ENCODE measurements at regions not wholly inside any gene's neighbourhood (a gene's known extent, or its start where the extent isn't known, plus 50 kb on each side); places are given as distances from the start of the nearest gene placed in this dataset.

DNA sequence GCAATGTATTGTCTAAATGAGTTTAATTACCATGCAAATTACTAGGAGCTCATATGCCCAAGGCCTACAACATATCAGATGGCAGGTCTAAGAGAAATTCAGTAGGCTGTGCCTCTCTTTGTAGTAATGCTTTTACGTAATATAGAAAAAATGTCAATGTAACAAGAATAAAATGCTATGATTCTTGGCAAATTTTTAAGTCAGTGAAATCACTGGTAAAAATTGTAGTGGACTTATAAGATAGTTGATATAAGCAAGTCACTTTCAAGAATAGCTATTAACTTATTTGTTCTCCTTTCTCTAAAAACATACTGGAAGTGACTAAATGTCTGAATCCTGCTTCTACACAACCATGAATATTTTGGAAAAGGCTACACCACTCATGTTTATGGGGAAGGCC lies 707.8 kb downstream of the TUSC7 start:
- no peak for DNase-seq

DNA sequence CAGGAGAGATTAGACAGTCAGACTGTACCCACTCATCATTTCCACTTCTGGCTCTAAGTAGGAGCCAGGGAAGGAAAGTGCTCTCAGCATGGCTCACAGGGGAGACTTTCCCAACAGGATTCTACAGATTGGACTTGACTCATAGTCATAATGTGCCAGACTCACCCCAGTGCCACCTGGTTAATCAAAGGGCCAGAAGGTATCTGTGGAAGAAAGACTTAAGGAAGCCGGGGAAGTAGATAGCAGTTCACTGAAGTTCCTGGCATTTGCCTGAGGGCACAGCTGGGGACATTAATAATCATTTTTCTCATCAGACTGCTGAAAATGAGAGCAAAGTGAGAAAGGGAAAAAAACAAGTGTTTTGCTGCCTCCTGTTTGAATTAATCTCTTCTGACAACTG lies 717.5 kb downstream of the TUSC7 start:
- DNase-seq = no peak

DNA sequence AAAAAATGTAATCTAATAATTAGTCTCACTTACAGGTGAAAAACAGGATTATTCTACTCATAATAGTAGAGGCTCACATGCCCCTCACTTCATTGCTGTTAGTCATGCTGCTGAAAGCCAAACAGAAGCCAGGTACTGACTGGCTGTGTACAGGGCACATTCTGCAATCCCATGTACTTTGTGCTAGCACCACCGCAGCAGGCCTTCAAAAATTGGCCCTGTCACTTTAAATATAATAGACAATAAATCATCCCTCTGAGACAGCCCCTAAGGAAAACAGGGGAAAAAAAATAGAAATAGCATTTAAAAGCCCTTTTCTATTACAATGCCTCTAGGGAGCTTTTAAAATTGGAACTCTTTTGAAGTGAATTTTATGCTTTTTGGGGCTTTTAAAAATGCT lies 723.8 kb downstream of the TUSC7 start:
- peak in 1 of 2 experiments; percentile 19 for DNase-seq

DNA sequence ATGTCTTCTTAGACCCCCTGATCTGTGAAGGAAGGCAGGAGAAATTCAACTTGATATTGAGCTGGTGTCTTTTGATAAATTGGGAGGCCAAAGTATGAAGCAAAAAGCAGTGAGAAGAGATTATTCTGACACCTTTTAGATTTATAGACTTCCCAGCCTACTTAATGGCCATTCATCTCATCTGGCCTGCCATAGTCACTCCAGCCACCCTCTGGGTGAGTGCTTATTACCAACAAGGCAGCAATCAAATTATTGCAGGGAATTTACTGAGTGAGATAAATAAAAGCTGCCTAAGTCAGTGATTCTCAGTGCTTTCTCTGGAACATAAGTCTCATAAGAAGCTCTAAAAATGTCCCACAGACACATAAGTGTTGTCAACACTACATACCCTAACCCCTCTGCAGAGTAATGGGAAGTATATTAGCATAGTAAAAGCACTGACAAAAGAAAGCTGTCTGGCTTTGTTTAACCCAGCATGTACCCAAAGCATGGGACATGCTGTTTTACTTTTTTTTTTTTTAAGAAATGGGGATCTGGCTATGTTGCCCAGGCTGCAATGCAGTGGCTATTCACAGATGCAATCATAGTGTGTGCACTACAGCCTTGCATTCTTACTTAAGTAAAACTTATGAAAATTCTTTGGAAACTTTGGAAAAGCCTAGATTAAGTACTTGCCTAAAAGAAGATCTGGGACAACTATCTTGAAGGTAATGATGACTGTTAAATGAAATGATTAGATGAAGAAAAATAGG lies 725.3 kb downstream of the TUSC7 start:
- DNase-seq = no peak

DNA sequence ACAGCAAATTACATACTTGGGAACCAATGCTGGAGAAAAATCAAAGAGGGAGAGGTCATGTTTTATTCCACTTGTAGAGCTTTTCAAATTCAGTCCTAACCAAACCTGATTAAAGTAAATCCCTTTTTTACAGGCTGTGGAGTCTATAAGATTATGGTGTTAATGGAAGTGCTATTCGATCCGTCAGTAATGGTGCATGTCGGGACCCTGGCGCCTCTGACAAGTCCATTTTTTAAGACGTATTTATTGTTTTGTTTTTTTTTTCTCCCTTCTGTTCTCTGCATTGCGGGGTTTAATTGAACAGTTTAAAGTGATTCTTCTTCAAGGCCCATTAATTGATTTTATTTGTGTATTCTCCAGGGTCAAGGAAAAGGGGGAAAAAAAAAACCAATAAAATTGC lies 725.9 kb downstream of the TUSC7 start:
- no peak for DNase-seq

DNA sequence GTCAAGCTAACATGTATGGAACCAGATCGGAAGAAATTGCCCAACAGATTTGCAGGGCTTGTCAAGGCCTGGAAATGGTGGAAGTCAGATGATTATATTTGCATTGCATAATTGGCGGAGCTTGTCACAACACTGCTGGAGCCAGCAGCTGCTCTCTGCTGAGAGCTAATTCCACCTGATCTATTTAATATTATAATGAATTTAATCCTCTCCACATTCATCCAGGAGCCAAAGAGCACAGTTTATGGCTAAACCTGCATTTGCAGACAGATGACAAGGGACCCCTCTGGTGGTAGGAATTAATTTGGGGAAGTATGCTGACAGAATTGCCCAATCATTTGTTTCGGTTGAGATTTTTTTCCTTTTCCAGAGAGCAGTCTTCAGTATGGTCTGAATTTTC lies 730.2 kb downstream of the TUSC7 start:
- DNase-seq = peak; percentile 91 to 95

DNA sequence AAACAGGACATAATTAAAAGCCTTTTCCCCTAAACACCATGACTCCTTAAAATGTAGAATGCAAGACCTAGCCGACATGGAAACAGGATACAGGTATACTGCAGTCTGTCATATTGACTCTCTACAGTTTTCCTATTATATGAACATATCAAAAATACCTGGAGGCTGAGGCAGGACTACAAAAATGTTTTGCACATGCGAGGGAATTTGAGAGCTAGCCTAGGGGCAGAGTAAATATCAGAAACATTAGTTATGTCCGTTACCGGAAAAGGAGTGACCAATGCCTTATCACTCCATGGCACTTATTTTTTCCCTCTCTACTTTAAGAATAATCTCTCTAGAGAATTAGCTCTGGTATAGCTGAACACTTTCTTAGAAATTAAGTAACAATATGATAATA lies 732.3 kb downstream of the TUSC7 start:
- no peak for DNase-seq

DNA sequence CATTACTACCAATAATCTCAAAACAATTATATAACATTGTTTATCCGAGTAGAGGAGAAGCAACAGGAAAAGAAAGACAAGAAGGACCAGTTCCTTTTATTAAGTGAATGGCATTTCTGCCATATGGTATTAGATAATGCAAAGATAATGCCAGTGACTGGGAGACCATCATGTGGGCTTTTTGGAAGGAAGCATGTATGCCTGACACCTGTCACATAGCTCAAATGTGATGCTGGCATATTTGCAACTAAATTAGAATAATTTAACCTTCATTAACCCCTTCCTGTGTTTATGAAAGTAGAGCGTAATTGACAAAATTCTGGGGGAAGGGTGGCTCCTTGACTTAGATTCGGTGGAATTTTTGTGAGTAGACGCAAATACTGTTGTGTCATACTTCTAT lies 733.0 kb downstream of the TUSC7 start:
- DNase-seq = no peak

DNA sequence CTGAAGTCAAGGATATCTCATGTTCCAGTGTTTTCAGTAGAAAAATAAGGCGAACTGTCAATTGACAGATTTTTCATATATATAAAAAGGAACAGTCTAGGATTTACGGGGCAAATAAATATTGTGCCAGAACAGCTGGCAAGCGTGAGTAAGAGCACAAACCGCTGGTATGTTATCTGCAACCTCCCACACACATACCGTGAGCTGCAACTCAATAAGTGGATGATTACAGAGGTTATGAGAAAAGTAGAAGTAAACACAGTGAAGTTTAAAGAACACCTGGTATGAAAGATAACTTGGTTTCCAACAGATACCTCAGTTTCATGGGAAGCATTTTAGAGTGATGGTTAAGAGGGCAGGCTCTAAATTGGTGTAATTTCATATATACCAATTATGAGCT lies 733.4 kb downstream of the TUSC7 start:
- DNase-seq = no peak

DNA sequence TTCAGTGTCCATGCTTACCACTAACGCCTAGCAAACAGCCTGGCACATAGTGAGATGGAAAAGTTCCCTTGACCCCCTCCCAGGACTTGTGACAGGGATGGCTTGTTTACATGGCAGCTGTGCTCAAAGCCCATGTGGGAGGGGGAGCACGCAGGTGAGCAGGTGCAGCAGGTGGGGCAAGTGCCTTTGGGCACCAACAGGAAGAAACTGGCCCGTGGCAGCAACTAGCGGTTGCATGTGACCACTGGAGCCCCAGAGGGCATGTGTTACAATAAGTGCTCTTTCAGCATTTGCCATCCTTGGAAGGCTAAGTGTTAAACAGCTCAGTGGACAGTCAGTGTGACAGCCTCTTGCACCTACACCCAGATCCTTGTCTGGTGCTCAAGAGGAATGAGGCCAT lies 734.6 kb downstream of the TUSC7 start:
- peak; percentile 25 to 46 for DNase-seq

DNA sequence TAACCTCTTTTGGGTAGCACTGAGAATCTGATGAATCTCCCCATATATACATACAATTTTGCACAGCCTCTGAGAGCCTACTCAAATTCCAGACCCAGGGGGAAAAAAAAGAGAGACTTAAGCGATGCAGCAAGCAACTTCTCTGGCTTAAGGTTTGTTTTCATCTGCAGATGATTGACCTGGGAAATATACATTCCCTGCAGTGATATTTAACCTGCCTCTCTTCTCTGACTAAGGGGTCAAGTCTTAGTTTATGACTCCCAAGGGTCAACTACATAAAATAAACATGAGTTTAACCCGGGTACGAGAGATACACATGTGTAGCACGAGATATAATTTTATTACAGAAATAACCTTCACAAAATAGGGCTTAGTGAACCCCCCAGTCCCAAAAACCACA lies 737.8 kb downstream of the TUSC7 start:
- no peak for DNase-seq

DNA sequence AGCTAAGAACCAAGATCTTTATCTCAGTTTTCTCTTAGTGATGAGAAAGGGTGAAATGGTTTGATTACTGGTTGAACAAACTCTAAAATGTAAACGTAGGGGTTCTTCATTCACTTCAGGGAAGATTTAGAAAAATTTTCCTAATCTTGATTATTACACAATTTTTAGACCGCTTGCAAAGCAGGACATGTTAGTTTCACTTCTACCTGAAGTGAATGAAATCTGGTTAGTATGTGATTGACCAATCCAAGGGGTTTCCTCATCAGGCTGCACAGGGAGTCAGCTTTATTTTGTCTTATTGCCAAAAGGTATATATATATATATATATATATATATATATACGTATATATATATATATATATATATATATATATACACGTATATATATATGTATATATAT lies 740.4 kb downstream of the TUSC7 start:
- no peak for DNase-seq

DNA sequence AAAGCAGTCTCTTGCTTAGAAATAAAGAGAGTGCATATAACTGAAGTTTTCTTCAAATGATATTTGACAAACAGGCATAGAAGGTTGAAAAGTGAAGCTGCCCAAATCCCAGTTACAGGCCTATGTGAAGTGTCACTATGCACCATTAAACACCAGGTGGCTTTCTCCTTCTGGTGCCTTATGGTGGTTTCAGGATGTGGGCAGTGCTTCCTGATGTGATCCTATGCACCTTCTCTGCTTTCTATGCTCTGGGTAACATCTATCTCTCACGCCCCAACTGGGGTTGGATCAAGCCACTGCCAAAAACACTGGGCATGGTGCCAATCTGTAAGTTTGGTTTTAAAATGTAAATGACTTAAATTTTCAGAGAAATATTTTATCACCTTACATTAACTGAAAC lies 744.7 kb downstream of the TUSC7 start:
- no peak for DNase-seq

DNA sequence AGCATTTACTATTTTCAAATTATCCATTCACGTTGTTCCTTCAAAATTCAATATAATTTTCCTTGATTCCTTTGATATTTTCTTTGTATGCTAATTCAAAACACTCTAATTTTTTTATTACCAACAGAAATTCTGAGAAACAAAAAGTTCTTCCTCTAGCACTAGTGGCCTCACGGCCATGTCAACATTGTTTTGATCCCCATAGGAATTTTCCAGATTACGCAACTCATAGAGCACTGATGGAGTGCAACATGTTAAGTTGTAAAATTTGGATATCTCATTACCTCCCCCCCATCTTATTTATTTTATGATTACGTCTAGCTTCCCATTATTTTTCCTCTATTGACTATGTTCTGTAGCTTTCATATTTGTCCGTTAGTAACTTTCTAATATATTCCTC lies 745.3 kb downstream of the TUSC7 start:
- DNase-seq = no peak

DNA sequence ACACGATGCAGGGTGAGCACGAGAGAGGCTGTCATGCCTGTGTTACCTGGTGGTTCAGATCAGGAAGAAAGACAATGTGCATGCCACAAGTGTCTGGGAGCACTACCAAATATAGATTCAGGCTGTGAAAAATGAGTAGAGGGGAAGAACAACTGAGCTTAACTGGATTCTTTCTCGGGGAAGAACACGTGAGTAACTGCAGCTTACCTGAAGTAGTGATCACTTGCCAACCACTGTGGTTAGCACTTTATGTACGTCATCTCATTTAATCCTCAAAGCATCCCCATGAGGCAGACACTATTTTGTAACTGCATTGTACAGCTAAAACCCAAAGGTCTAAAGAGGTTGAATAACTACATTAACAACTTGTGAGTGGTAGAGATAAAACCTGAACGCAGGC lies 746.2 kb downstream of the TUSC7 start:
- DNase-seq = no peak

DNA sequence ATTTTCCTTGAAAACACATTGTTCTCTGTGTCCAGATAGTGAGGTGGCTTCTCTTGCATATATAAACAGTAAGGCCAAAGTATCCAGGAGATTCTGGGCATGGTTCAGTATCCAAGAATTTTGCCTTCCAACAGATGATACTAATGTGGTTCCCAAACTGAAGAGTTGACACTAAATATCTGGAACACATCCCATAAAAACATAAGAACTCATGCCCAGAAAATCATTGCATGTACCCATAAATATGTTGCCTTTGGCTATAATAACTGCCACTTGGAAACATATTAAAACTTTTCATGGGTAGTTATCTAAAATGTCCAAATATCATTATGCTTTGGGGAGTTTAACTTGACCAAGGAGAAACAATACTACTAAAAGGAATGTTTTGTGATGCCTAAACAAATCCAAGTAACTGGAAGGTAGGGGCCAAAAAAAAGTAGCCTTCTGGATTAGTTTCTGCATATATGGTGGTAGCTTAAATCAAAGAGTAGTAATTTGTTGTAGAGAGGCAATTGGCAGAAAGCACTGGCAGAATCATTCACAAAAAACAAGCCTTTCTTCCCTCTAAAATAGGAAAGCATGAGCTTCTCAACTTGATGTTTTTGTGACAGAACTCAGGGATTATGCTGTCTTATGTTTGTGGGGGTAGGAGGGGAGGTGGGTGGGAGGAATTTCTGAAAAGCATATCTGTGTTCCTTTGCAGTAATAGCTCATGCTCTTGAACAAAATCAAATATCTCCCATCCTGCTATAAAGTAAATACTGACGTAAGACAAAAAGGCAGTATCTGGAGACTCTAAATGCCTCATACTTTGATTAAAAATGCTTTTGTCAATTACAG lies 753.9 kb downstream of the TUSC7 start:
- no peak for DNase-seq

DNA sequence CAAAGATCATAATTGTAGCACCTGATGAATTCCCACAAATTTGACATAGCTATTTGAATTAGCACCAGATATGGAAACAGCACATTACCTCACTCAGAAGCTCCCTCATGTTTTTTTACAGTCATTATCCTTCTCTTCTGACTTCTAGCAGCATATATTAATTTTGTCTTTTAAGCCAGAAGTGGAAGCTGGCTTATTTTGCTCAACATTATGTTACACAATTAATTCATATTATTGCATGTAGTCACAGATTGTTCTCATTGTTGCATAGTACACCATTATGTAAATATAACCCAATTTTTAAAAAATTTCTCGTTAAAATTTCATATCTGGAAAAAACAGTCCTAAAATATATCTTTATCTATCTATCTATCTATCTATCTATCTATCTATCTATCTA lies 762.3 kb downstream of the TUSC7 start:
- no peak for DNase-seq

DNA sequence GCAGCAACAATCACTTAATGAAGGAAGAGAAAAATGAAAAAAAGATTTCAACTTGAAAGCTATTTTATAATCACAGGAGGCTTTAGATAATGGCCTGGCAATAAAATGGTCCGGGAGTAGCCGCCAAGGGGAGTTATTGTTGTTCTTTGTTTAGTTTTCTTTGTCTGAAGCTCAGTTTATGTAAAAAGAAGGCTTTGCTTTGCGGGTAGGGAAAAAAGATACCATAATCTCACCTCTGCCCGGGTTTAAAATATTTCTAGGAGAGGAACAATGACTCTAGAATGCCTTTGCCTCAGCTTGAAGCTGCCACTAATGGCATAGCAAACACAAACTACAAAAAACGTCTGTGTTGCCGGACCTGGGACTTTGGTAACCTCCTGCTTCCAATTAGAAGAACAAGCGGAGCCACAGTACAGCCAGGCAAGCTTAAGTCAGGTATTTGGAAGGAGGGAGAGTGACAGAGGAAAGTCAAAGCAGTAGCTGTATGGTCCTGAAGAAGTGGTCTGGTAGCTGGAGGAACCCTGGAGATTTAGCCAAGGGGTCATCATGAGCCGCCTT lies 764.5 kb downstream of the TUSC7 start:
- DNase-seq = no peak

DNA sequence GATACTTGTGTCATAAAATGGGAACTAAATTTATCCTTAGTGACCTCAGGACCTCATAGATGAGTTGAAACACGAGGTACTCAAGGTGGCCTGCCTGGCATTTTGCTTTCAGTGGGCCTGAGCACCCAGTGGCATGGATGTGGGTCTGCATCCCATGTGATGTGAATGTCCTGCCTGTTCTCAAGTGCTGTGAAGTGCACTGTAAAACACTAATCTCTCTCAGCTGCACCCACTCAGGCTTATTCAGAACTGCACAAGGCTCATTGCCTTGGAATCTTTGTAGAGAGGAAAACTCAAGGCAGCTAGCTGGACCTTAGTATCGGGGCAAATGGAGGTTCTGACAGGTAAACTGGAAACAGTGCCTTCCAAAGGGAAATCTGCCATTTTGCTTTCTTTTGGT lies 767.0 kb downstream of the TUSC7 start:
- no peak for DNase-seq

DNA sequence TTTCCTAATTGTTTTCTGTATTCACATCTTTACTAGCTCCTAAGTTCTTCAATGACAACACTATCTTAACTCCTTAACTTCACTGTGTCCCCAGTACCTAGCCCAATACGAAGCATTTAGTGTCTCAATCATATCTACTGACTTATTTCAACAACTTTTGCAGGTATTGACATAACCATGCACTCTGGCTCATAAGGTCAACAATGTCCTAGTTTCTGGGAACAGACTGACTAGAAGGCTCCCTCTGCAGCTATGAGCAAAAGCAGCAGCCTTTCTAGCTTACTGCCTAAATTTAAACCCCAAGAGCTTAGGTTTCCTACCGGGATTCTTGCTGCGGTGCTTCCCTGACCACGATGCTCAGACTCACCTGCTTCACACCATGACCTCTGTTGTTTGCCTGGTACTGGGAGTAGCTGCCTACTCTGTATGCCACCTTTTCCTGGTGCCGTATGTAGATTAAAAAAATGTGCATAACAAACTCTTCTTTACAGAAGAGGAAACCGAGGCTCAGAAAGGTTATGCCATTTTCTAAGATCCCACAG lies 767.7 kb downstream of the TUSC7 start:
- DNase-seq = no peak

DNA sequence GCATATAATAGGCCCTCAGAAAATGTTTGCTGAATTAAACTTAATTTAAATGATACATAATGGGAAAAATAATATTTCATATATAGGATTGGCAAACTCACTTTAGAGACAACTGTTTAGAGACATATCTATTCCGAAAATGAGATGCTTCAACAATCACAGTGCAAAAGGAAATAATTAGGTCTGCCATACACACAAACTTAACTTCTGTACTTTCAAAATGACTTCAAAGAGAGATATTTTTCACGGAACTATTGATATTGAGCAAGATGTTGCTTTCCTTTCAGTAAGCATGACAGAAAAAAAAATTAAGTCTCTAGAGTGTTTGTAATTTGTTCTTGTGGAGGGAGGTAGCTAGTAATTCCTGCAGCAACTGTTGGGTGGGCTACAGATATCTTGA lies 769.5 kb downstream of the TUSC7 start:
- DNase-seq = no peak

DNA sequence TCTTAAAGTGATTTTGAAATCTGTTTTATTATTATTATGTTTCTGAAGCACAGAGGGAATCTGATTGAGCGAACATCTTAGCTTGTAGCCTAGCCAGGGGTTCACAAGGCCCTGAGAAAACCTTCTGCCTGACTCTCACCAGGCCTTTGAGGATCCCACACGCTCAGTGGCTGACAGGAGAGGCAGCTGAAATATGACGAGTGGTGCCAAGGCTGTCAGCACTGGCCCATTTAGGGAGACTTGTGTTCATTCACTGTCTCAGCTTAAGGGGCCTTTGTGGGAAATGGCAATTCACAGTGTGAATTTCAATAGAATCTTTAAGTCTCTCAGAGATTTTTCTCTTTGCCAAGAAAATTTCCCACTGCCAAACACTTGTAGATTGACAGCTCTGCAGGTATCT lies 770.9 kb downstream of the TUSC7 start:
- DNase-seq = no peak

DNA sequence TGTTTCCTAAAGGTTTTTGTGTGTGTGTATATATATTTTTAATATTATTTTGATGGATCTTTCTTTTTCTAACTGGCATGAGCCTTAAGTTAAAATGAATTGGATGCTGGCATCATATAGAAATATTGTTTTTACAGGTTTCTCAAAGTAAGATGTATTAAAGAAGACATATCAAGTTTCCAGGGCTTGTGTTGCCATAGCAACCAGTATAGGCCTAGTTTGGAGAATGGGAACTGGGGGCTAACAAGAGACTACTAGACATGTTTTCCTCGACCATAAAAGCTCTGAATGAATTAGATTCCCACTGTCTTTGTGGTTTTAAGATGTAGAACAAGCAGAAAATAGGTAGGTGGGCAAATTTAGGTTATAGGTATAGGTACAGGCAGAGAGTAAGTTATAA lies 771.4 kb downstream of the TUSC7 start:
- no peak for DNase-seq

DNA sequence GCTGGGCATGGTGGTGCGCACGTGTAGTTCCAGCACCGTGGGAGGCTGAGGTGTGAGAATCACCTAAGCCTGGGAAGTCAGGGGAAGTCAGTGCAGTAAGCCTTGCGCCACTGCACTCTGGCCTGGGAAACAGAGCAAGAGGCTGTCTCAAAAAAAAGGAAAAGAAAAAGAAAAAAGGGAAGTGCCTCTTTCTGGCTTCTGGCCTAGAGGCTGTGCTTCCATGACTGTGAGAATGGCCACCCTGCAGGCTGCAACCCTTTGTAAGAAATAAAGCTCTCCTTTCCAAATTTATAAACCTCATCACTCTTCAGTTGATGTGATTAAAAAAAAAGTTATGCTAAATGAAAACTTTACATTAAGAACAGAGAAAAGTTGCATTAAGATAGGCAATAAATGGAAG lies 774.3 kb downstream of the TUSC7 start:
- DNase-seq = no peak
